ENCODE measurements at regions not wholly inside any gene's neighbourhood (a gene's known extent, or its start where the extent isn't known, plus 50 kb on each side); places are given as distances from the start of the nearest gene placed in this dataset.

DNA sequence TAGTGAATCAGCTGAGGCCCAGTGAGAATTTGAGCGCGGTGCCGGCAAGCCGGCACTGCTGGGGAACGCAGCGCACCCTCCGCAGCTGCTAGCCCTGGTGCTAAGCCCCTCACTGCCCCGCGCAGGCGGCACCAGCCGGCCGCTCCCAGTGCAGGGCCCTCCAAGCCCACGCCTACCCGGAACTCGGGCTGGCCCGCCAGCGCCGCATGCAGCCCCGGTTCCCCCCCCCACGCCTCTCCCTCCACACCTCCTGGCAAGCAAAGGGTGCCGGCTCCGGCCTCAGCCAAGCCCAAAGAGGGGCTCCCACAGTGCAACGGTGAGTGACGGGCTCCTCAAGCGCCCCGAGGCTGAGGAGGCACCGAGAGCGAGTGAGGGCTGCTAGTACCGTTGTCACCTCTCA lies 54.5 kb upstream of the VASH1 start:
- TF ChIP-seq, protein P1, sequence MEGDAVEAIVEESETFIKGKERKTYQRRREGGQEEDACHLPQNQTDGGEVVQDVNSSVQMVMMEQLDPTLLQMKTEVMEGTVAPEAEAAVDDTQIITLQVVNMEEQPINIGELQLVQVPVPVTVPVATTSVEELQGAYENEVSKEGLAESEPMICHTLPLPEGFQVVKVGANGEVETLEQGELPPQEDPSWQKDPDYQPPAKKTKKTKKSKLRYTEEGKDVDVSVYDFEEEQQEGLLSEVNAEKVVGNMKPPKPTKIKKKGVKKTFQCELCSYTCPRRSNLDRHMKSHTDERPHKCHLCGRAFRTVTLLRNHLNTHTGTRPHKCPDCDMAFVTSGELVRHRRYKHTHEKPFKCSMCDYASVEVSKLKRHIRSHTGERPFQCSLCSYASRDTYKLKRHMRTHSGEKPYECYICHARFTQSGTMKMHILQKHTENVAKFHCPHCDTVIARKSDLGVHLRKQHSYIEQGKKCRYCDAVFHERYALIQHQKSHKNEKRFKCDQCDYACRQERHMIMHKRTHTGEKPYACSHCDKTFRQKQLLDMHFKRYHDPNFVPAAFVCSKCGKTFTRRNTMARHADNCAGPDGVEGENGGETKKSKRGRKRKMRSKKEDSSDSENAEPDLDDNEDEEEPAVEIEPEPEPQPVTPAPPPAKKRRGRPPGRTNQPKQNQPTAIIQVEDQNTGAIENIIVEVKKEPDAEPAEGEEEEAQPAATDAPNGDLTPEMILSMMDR (IDR thresholded peaks at IDR 0.05) = no peak
- no peak for TF ChIP-seq POLR2A (IDR thresholded peaks at IDR 0.05)
